ENCODE measurements at regions not wholly inside any gene's neighbourhood (a gene's known extent, or its start where the extent isn't known, plus 50 kb on each side); places are given as distances from the start of the nearest gene placed in this dataset.
"Not testable (repeated sequence)": the region's sequence is repeated elsewhere in the genome, so short reads cannot be mapped to it uniquely, and the experiment has no call there.

GRCh38 chr7:118794419-118794818 is 569.9 kb downstream of the ANKRD7 start:
- DNase-seq (ENCODE audit: low read depth, low spot score) = no peak

- DNase-seq (ENCODE audit: low read depth, low spot score) = no peak
These were observed 576.9 kb downstream of the ANKRD7 start for GRCh38 chr7:118801366-118801765.

- no peak for DNase-seq (ENCODE audit: low read depth, low spot score)
These were observed 578.2 kb downstream of the ANKRD7 start for GRCh38 chr7:118802726-118803125.

GRCh38 chr7:118826246-118826645 is 601.7 kb downstream of the ANKRD7 start:
- no peak for DNase-seq (ENCODE audit: low read depth, low spot score)

- DNase-seq (ENCODE audit: low read depth, low spot score) = no peak
These were observed 612.4 kb downstream of the ANKRD7 start for GRCh38 chr7:118836933-118837332.

DNA sequence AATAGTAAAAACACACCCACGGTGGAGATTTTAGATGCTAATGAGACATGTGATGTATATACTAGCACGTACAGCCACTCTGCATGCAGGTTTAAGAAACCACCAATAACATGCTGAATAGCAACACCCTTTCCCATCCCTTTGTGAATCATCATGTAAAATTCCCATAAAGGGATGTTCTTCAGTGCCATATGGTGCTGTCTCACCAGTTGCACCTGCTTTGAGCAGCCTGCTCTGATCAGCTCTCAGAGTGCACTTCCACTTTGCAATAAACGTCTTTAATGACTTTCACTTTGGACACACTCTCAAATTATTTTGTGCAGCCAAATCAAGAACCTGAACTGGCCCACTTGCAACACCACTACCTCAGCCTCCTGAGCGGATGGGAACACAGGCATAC is 615.0 kb downstream of the ANKRD7 start:
- DNase-seq (ENCODE audit: low read depth, low spot score) = no peak

- DNase-seq (ENCODE audit: low read depth, low spot score) = no peak
These were observed 619.0 kb downstream of the ANKRD7 start for GRCh38 chr7:118843456-118843855.

- DNase-seq (ENCODE audit: low read depth, low spot score) = no peak
These were observed 620.2 kb downstream of the ANKRD7 start for GRCh38 chr7:118844748-118845147.

- no peak for DNase-seq (ENCODE audit: low read depth, low spot score)
These were observed 621.3 kb downstream of the ANKRD7 start for GRCh38 chr7:118845791-118846190.

DNA sequence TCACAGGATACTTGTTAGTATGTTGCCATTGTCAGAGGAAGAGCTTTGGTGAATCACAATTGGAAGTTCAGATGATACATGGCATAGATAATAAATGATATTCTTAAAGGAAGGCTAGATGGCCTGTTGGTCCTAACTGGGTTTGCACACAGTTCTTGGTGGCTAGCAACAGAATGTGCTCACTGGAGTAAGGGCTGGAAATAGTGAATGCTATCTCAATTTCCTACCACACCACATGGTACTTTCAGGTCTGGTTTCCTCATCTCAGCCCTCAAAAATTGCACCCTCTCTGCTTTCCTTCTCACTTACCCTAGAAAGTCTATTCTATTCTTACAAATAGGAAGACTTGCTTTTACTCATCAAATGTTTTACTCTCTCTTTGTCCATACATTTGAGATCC is 622.5 kb downstream of the ANKRD7 start:
- no peak for DNase-seq (ENCODE audit: low read depth, low spot score)

DNA sequence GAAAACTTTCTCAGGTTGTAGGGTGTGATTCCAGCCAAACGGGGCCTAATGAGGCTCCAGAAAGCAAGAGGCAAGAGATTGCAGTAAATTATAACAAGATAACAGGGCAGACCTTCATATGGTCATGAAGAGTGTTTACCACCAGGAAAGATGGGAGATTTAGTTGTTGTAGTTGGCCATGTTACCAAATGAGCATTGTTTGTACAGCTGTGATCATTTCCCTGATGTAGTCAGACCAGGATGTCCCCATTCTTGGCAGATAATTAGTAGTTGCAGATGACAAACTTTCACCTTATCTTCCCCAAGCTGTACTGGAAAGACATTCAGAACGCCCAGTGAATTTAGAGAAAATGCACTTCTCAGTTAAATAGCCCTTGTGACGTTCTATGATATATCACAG is 630.8 kb downstream of the ANKRD7 start:
- no peak for DNase-seq (ENCODE audit: low read depth, low spot score)

DNA sequence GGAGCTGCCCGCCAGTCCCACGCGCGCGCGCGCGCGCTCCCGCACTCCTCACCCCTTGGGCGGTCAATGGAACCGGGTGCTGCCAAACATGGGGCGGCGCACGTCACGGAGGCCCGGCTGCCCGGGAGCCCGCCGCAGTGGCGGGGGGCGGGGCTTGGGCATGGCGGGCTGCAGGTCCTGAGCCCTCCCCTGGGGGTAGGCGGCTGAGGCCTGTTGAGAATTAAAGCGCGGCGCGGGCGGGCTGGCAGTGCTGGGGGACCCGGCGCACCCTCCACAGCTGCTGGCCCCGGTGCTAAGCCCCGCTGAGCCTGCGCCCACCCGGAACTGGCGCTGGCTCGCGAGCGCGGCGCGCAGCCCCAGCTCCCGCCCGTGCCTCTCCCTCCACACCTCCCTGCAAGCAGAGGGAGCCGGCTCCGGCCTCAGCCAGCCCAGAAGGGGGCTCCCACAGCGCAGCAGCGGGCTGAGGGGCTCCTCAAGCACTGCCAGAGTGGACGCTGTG is 634.2 kb downstream of the ANKRD7 start:
- no peak for DNase-seq (ENCODE audit: low read depth, low spot score)

DNA sequence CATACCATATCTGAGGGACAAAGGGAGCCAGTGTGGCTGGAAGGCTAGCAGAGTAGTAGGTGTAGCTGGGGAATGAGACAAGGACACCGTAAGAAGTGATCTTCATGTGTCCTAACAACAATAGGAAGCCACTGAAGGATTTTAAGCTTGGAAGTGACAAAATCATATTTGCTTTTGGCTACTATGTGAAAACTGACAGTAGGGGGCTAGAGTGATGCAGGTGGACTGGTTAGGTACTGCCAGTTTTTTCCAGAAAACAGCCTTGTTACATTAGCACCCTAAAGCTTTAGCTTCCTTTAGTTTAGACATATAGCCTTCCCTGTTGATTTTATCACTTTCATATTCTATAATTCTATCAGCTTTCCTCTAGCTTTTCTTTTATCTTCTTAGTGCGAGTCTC is 637.1 kb downstream of the ANKRD7 start:
- no peak for DNase-seq (ENCODE audit: low read depth, low spot score)

DNA sequence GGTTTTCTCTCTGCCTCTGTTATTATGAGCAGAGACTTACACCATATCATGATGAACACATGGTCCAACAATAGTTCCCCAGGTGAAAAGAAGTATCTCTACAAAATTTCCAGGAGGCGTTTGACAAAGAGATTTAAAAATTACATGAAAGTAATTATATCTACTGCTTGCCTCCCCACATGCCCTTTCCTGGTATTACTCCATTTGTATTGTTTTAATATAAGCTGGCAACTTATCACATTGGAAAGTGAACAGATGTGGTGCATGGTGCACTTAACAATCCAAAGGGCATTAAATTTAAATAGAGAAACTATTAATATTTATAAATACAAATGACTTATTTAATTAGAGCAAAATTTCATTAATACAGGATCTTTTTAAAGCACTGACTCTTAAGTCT is 638.2 kb downstream of the ANKRD7 start:
- DNase-seq (ENCODE audit: low read depth, low spot score) = no peak

- DNase-seq (ENCODE audit: low read depth, low spot score) = no peak
These were observed 639.5 kb downstream of the ANKRD7 start for GRCh38 chr7:118863966-118864365.

GRCh38 chr7:118867860-118868259 is 643.4 kb downstream of the ANKRD7 start:
- DNase-seq (ENCODE audit: low read depth, low spot score) = no peak

DNA sequence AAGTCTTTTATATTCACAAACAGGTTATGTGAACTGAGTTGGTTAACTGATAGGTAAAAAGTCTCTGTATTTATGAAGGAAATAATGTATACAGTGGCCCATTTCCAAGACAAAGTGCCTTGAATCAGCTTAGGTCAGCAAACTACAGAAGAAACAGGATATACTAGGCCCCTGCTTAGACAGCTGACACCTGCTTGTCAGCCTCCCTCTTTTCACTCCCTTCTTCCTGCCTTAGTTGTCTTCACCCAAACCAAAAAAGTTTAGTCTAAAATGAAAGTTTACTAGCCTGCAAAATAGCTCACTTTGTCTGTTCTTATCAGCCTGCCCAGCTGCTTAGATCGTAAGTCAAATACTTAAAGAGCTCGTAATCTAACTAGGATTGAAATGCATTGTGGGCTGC is 644.6 kb downstream of the ANKRD7 start:
- not testable (repeated sequence) for DNase-seq (ENCODE audit: low read depth, low spot score)

DNA sequence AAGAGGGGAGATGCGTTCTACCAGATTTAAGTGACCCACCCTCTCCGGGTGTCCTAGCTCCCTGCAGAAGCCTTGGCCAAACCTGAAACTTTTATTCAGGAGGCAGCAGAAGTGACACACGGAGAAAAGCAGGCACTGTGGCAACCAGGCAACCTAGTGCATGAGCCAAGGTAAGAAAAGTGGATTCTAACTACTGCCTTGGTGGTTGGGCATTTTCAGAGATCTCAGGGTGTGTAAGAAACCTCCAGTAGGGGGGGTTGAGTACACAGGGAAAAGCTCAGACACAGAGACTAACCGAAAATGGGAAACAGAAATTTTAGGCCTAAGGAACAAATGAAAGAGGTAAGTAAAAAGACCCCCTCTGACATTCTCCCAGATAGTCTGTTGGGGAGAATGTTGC is 645.7 kb downstream of the ANKRD7 start:
- no peak for DNase-seq (ENCODE audit: low read depth, low spot score)

DNA sequence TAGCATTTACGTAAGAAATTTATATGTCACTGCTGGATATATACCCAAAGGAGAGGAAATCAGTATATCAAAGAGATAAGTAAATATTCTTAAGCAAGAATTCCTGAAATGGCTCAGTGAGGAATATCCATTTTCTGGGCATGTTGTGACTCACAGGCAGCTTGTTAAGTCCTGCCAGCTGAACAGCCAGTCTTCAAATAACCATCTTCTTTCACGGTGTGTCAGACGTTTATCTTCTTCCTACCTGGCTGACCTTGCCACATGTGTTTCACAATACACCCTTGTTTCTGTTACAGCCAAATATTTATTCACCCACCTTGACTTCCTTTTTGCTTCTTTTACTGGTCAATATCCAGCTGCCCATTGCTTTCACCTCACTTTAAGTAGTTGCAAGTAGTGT is 648.1 kb downstream of the ANKRD7 start:
- DNase-seq (ENCODE audit: low read depth, low spot score) = no peak

- no peak for DNase-seq (ENCODE audit: low read depth, low spot score)
These were observed 652.7 kb downstream of the ANKRD7 start for GRCh38 chr7:118877187-118877586.

DNA sequence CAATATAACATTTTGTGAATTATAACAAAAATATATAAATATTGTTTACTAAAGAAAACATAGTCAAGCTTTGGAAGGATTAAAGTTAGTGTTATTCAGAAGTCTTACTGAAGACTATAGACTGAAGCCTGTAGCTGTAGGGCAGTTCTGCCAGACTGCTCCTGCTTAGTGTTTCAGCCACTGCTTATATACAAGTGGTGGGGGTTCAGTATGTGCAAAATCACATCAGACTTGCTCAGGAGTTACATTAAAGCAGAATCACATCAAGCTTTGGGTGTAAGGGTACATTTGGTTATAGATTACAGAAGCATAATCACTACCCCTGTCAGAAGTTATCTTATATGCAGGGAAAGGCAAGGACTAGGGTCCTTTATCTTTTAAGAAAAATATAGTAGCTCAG is 653.8 kb downstream of the ANKRD7 start:
- DNase-seq (ENCODE audit: low read depth, low spot score) = no peak

DNA sequence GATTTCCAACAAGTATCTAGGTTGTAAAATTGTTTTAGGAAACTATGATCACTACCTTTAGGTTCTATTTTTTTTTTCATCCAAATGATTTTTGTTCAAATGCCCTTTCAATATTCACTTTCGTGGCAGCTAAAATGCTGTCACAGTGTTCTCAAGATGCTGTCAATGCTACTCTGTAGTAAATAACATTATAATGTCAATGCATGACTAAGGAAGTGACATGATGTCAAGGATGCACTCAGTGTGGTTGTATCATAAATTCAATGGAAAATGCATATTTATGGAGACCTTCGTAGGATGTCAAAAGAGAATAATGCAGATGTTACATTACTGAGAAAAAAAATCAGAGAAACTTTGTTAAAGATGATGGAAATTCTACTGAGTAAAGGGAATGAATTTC is 673.8 kb downstream of the ANKRD7 start:
- no peak for DNase-seq (ENCODE audit: low read depth, low spot score)

- DNase-seq (ENCODE audit: low read depth, low spot score) = no peak
These were observed 678.1 kb downstream of the ANKRD7 start for GRCh38 chr7:118902600-118902999.

- no peak for DNase-seq (ENCODE audit: low read depth, low spot score)
These were observed 683.5 kb downstream of the ANKRD7 start for GRCh38 chr7:118907911-118908527.
